Fibroblast of mammary gland (primary cell): ENCODE measurements at regions not wholly inside any gene's neighbourhood (a gene's known extent, or its start where the extent isn't known, plus 50 kb on each side); places are given as distances from the start of the nearest gene placed in this dataset.

Source experiments
- DNase-seq: peaks from one replicate; pipeline ENCODE4 v3.0.0-alpha.2; 2010; ENCODE audit warnings: low read depth
- H3K4me3 ChIP-seq: 2 replicates; pipeline ENCODE4 v1.5.1; 2011; ENCODE audit warnings: low read depth, mild to moderate bottlenecking, low read length, moderate library complexity; ENCODE audit not compliant: control insufficient read depth
- CTCF ChIP-seq: conservative IDR thresholded peaks from 2 replicates; pipeline ENCODE4 v1.5.1; 2011; ENCODE audit warnings: low read depth, low read length, inconsistent platforms; ENCODE audit not compliant: control insufficient read depth, insufficient read depth

GRCh38 chr1:8139941-8140340 lies 113.8 kb upstream of the ERRFI1 start:
- no peak for DNase-seq
- no peak for TF ChIP-seq CTCF
- no peak overlapping the region for H3K4me3 ChIP-seq

- DNase-seq: no peak
- H3K4me3 ChIP-seq: no peak overlapping the region
- TF ChIP-seq CTCF: no peak
Observed at GRCh38 chr1:8139383-8139782, 113.3 kb upstream of the ERRFI1 start.

GRCh38 chr1:8138673-8139072 lies 112.6 kb upstream of the ERRFI1 start:
- no peak overlapping the region for H3K4me3 ChIP-seq
- TF ChIP-seq CTCF: no peak
- no peak for DNase-seq

- TF ChIP-seq CTCF: no peak
- peak; percentile 98 for DNase-seq
- H3K4me3 ChIP-seq: no peak overlapping the region
Observed at GRCh38 chr1:8137481-8138244, 111.6 kb upstream of the ERRFI1 start.

GRCh38 chr1:8136766-8137165 lies 110.7 kb upstream of the ERRFI1 start:
- no peak for TF ChIP-seq CTCF
- no peak overlapping the region for H3K4me3 ChIP-seq
- no peak for DNase-seq

- no peak overlapping the region for H3K4me3 ChIP-seq
- no peak for TF ChIP-seq CTCF
- DNase-seq: no peak
Observed at GRCh38 chr1:8135250-8135649, 109.1 kb upstream of the ERRFI1 start.
